ENCODE measurements at regions not wholly inside any gene's neighbourhood (a gene's known extent, or its start where the extent isn't known, plus 50 kb on each side); places are given as distances from the start of the nearest gene placed in this dataset.

DNA sequence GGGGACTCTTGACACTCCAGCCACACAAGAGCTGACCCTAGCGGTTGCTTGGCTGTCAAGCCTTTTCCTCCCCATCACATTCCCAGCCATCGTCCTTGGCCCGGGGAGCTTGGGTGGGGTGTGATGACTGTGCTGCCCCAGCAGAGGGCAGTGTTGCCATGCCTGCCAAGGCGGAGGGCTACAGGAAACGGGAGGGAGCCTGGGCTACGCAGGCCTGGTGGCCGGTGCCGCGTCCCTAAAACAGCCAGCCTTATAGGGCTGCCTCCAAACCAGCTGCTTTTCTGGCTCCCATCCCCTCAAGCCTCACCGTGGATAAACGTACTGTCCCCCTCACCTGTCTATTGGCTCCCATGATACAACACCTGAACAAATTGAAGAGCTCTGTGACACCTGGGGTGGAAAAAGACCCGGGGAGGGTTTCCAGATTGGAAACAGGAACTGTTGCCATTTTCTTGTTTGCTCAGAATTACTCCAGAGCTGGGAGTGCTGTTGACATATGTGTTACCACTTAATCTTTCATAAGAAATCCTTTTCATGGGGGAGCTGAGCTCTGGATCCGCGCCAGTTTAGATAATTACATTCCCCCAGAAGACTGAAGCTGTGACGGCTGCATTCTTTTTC is 72.8 kb upstream of the ASTN2 start:
- DNase-seq (ENCODE audit: low read depth in 2 of 2), result no peak

GRCh38 chr9:117486426-117486825 is 71.6 kb upstream of the ASTN2 start:
- no peak for DNase-seq (ENCODE audit: low read depth in 2 of 2)

- no peak for DNase-seq (ENCODE audit: low read depth in 2 of 2)
Observed at GRCh38 chr9:117485176-117485575, 70.3 kb upstream of the ASTN2 start.

- no peak for DNase-seq (ENCODE audit: low read depth in 2 of 2)
Observed at GRCh38 chr9:117480729-117481128, 65.9 kb upstream of the ASTN2 start.

DNA sequence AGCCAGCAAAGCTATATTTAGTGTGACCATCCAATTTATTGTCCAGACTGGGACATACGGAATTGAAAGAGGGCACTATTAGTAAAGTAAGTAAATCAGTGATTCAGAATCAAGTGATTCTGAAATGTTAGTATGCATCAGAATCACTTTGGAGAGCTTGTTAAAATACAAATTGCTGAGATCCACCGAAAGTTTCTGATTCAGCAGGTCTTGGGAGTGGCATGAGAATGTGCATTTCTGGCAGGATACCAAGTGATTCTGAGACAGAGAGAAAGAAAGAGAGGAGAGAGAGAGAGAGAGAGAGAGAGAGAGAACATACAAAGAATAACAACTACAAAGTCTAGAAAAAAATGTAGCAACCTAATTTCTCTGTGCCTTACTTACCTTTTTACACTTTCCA is 65.4 kb upstream of the ASTN2 start:
- DNase-seq (ENCODE audit: low read depth in 2 of 2), result no peak

- no peak for DNase-seq (ENCODE audit: low read depth in 2 of 2)
Observed at GRCh38 chr9:117473293-117473692, 58.4 kb upstream of the ASTN2 start.

DNA sequence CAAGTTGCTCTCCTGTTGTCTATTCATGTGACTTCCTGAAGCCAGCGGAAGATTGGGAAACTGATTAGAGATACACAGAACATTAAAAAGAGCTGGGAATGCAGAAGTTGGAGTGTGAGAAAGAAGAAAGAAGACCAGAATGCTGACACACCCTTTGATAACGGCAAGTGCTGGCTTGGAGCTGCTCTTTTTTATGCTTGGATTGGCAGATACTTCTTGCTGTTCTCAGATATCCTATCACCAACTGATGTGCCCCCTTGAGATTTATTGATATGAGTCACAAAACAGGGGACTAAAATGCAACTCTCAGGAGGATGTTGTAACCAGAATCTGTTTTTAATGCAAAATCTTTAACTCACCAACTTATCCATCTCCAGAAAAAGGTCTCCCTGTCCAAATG is 56.0 kb upstream of the ASTN2 start:
- DNase-seq (ENCODE audit: low read depth in 2 of 2), result no peak

- no peak for DNase-seq (ENCODE audit: low read depth in 2 of 2)
Observed at GRCh38 chr9:117470455-117470854, 55.6 kb upstream of the ASTN2 start.

DNA sequence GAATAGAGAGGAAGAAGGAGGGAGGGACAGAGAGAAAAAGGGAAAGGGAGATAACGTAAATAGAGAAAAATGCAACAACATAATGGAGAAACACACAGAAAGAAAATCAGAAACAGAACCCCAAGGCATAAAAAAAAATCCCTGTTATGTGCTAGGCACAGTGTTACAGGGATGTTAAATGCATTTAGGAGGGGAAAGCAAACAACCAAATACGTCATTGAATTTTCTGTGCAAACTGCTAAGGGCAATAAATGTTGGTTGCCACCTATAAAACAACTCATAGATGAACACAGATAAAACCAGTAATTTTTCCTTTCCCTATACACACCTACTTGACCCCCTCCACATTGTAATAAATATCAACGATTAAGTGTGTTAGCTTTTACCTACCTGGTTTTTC is 51.3 kb upstream of the ASTN2 start:
- no peak for DNase-seq (ENCODE audit: low read depth in 2 of 2)

DNA sequence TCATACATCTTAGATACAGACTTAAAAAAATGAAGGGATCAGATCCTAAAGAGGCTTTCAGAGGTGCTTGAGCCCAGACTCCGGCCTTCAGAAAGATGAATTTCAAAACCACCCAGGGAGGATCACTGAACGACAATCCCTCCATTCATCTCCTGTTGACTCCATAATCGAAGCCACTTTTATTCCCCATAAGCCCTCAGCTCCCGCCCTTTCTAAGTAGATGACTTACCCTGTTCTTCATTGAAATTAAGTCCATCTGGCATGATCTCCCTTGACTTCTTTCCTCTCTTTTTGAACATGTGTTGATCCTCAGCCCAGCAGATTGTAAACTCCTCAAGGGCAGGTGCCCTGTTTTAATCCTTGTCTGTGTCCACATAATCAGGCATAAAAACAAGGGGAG is 50.8 kb upstream of the ASTN2 start:
- no peak for DNase-seq (ENCODE audit: low read depth in 2 of 2)

DNA sequence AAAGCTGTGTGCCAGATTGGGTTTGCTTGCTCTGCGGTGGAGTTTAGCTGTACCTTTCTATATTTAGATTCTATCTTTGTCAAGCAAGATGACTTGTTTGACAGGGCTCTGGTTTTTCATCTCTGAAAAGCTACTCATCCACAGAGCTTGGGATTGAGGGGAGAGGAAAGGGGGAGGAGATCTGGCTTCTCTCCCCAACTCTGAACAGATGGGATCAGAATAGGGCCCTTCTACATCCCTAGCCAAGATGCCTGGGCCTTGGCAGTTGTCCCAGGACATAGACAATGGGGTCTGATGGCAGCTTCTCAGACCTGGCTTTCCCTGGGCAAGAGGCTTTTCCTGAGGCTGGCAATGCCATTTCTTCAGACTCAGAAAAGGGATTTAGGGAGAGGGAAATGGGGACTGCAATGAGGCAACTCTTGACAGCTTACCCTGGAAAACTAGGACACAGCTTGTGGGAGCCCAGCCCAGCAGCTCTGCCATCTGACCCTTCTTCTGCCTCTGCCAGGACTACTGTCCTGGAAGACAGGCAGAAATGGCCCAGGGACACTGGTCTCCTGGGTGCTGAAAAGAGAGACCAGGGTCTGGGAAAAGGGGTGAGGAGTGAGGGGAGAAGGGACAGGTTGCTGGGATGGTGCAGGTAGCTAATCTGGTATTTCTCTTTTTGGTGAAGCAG is 50.2 kb upstream of the ASTN2 start:
- no peak for DNase-seq (ENCODE audit: low read depth in 2 of 2)
